ENCODE measurements at regions not wholly inside any gene's neighbourhood (a gene's known extent, or its start where the extent isn't known, plus 50 kb on each side); places are given as distances from the start of the nearest gene placed in this dataset.

DNA sequence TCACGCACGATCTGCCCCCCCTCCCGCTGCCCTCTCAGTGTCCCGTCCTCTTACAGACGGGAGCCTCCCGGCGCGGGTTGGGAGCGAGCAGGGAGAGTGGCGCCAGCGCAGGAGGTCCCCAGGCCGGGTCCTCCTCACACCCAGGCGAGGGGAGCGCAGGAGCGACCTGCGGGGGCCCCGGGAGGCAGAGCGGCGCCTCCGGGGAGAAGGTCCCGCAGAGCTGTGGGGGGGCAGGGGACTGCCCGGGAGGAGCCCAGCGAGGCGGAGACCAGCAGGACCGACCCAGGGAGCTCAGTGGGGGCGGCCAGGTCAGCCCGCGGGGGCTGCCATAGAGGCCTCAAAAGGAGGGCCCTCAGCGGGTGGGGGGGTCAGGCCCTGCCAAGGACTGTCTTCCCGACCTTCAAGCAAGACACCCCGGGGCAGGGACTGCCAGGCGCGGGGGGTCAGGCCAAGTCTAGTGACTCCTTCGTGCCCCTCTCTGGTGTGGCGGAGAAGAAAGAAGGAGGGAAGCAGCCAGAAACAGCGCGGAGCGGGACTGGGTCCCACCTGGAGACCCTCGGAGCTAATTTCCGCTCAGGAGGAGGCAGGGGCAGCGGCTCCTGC, 123.3 kb upstream of the ERCC6L2 start:
- no peak for DNase-seq
- Histone ChIP-seq H3K4me3 (replicated peaks in 1 of 3) (no peak overlapping the region), H3K4me1 (peaks cover 0 to 5% of the 10 kb centered on the region in 2 donors), H3K27ac (no peak overlapping the region), H3K9me3 (no peaks in the 10 kb centered on the region), H3K36me3 (no peaks in the 10 kb centered on the region), H3K27me3 (no peaks in the 10 kb centered on the region)
- intact Hi-C loops (cut with DNase I), result no loop called here
- WGBS, 2 donors, result 35 to 47% methylated on average over 13 to 15 of the region's 41 CpGs
- TF ChIP-seq, protein P1, sequence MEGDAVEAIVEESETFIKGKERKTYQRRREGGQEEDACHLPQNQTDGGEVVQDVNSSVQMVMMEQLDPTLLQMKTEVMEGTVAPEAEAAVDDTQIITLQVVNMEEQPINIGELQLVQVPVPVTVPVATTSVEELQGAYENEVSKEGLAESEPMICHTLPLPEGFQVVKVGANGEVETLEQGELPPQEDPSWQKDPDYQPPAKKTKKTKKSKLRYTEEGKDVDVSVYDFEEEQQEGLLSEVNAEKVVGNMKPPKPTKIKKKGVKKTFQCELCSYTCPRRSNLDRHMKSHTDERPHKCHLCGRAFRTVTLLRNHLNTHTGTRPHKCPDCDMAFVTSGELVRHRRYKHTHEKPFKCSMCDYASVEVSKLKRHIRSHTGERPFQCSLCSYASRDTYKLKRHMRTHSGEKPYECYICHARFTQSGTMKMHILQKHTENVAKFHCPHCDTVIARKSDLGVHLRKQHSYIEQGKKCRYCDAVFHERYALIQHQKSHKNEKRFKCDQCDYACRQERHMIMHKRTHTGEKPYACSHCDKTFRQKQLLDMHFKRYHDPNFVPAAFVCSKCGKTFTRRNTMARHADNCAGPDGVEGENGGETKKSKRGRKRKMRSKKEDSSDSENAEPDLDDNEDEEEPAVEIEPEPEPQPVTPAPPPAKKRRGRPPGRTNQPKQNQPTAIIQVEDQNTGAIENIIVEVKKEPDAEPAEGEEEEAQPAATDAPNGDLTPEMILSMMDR (IDR thresholded peaks at IDR 0.05), result no peak
- no peak for TF ChIP-seq POLR2A (IDR thresholded peaks at IDR 0.05)

DNA sequence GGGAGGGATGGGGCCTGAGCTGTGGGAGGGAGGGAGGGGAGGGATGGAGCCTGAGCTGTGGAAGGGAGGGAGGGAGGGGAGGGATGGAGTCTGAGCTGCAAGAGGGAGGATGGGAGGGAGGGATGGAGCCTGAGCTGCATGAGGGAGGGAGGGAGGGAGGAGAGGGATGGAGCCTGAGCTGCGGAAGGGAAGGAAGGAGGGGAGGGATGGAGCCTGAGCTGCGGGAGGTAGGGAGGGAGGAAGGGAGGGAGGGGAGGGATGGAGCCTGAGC, 124.0 kb upstream of the ERCC6L2 start:
- no peak overlapping the region for H3K27ac ChIP-seq
- DNase-seq, result no peak
- H3K4me1 ChIP-seq, result peaks cover 0 to 5% of the 10 kb centered on the region in 2 donors
- intact Hi-C loops (cut with DNase I), result no loop called here
- no peaks in the 10 kb centered on the region for H3K36me3 ChIP-seq
- TF ChIP-seq, protein P1 (IDR thresholded peaks at IDR 0.05), result no peak
- no peak for TF ChIP-seq POLR2A (IDR thresholded peaks at IDR 0.05)
- H3K4me3 ChIP-seq (replicated peaks in 1 of 3), result no peak overlapping the region
- no peaks in the 10 kb centered on the region for H3K27me3 ChIP-seq
- H3K9me3 ChIP-seq, result no peaks in the 10 kb centered on the region
- WGBS, 2 donors, result 40 to 54% methylated on average over 1 to 2 of the region's 2 CpGs

DNA sequence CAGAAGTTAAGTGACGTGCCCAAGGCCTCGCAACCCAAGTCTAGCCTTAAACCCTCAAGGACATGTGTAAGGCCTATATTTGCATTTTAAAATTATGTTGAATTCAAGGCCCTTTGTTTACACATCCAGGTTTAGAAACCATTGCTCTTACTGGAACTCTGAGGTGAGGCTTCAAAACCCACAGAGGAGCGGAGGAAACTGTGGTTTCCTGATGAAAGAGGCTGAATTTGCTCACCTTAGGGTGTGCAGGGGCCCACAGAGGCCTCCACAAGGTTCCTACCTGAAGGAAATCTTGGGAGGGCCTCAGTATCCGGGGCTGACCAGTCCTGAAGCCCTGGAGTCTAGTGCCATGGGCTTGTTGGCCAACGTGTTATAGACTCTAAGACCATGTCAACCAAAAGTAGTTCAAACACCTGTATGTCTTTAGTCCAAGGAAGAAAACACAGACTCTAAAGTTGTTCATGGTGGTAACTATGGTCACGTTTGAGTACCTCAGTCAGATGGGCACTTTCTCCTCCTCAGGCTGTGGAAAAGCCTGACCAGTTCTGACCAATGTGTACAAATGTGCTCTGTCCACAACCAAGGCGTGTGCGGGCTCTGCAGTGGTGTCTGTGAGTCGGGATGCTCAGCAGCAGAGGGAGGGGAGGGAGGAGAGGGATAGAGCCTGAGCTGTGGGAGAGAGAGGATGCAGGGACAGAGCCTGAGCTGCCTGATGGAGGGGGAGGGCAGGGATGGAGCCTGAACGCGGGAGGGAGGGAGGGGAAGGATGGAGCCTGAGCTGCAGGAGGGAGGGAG, 124.6 kb upstream of the ERCC6L2 start:
- H3K27me3 ChIP-seq, result no peaks in the 10 kb centered on the region
- no peaks in the 10 kb centered on the region for H3K36me3 ChIP-seq
- TF ChIP-seq, protein P1 (IDR thresholded peaks at IDR 0.05), result no peak
- no peak for TF ChIP-seq POLR2A (IDR thresholded peaks at IDR 0.05)
- H3K9me3 ChIP-seq, result no peaks in the 10 kb centered on the region
- no peak overlapping the region for H3K4me3 ChIP-seq (replicated peaks in 1 of 3)
- intact Hi-C loops (cut with DNase I), result no loop called here
- peaks cover 0 to 5% of the 10 kb centered on the region in 2 donors for H3K4me1 ChIP-seq
- no peak for DNase-seq
- WGBS, 2 donors, result 75 to 83% methylated on average over 9 to 11 of the region's 11 CpGs
- no peak overlapping the region for H3K27ac ChIP-seq

DNA sequence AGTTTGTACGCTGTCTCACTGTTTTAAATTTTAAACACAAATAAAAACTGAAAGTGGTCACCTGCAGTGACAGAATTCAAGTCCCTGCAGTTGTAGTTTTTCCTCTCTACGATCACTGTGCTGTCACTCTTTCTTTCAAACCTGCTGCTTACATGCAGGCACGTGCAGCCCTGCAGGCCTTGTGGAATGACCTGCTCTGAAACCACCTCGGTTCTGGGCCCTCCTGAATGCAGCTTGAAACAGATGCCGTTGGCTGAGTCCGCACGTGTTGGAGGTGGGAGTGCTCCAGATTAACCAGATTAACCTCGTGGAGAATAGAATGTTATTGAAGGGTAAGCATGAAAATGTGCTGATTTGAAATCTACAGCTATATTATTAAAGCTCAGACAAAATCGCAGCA, 126.0 kb upstream of the ERCC6L2 start:
- Histone ChIP-seq H3K4me1 (peaks cover 0 to 5% of the 10 kb centered on the region in 2 donors), H3K36me3 (no peaks in the 10 kb centered on the region), H3K4me3 (replicated peaks in 1 of 3) (no peak overlapping the region), H3K27ac (no peak overlapping the region), H3K9me3 (no peaks in the 10 kb centered on the region), H3K27me3 (no peaks in the 10 kb centered on the region)
- intact Hi-C loops (cut with DNase I), result no loop called here
- no peak for TF ChIP-seq POLR2A (IDR thresholded peaks at IDR 0.05)
- TF ChIP-seq, protein P1 (IDR thresholded peaks at IDR 0.05), result no peak
- DNase-seq, result no peak
- WGBS, 2 donors, result 68 to 70% methylated on average over 9 of the region's 9 CpGs

DNA sequence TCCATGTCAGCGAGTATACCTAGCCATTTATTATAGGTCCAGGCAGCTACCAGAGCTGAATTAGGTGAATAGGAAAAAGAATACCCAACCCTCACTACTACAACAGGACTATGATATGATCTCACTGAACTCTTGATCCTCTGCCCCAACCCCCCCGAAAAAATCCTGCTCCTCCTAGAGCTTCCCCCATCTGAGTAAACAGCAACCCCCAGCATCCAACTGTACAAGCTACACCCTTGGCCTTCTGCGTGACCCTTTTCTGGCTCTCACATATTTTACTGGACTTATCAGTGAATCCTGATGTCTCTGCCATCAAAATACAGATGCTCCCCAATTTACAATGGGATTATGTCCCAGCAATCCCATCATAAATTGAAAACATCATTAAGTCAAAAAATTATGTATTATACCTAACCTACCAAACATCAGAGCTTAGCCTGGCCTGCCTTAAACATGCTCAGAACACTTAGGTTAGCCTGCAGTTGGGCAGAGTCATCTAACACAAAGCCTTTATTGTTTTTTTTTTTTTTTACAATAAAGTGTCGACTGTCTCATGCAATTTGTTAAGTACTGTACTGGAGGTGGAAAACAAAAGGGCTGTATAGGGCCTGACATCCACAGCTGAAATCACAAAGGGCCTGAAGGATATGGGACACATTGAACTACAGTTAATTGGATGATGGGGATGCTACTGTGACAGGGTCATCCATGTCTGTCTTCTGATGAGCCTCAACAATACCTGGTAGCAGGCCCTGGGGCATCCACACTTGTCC, 128.9 kb upstream of the ERCC6L2 start:
- DNase-seq, result no peak
- WGBS, 2 donors, result 80 to 85% methylated on average over 4 of the region's 4 CpGs
- no peaks in the 10 kb centered on the region for H3K36me3 ChIP-seq
- H3K27me3 ChIP-seq, result no peaks in the 10 kb centered on the region
- H3K4me1 ChIP-seq, result no peaks in the 10 kb centered on the region
- intact Hi-C loops (cut with DNase I), result no loop called here
- H3K9me3 ChIP-seq, result no peaks in the 10 kb centered on the region
- TF ChIP-seq, protein P1 (IDR thresholded peaks at IDR 0.05), result no peak
- TF ChIP-seq POLR2A (IDR thresholded peaks at IDR 0.05), result no peak
- no peak overlapping the region for H3K4me3 ChIP-seq (replicated peaks in 1 of 3)
- no peak overlapping the region for H3K27ac ChIP-seq
